Activated CD8-positive, alpha-beta T cell treated with anti-CD3 and anti-CD28 coated beads for 36 hours (primary cell): ENCODE measurements at regions not wholly inside any gene's neighbourhood (a gene's known extent, or its start where the extent isn't known, plus 50 kb on each side); places are given as distances from the start of the nearest gene placed in this dataset.

ENCODE experiments used
- ATAC-seq: fragments of 200-7000 bp; cut with Tn5 transposase; one replicate; pipeline ENCODE4 v1.10.0; 2021; ENCODE audit warnings: mild to moderate bottlenecking, moderate library complexity
- CTCF ChIA-PET: fragments of 350-600 bp; sonication (Branson Sonifier 250); formaldehyde crosslinking; loops from one replicate; lab custom pipeline; 2021; ENCODE audit warnings: antibody characterized with exemption; lab: Charles Lee
- POLR2A ChIA-PET: fragments of 350-600 bp; sonication (Branson Sonifier 250); formaldehyde crosslinking; loops from one replicate; lab custom pipeline; 2021; ENCODE audit warnings: antibody characterized with exemption; lab: Charles Lee
- DNase-seq: peaks from one replicate; pipeline ENCODE4 v3.0.0-alpha.2; 2020
- H3K27ac Mint-ChIP-seq: one replicate; pipeline ENCODE4 v1.8.0; 2021; ENCODE audit warnings: mild to moderate bottlenecking, mixed read lengths
- H3K27me3 Mint-ChIP-seq: one replicate; pipeline ENCODE4 v1.8.0; 2021; ENCODE audit warnings: mixed read lengths
- H3K36me3 Mint-ChIP-seq: one replicate; pipeline ENCODE4 v1.8.0; 2021; ENCODE audit warnings: low read depth, mixed read lengths
- H3K4me1 Mint-ChIP-seq: one replicate; pipeline ENCODE4 v1.8.0; 2021; ENCODE audit warnings: low read depth, mixed read lengths
- H3K4me3 Mint-ChIP-seq: one replicate; pipeline ENCODE4 v1.8.0; 2021; ENCODE audit warnings: mild to moderate bottlenecking, moderate library complexity, mixed read lengths
- H3K9me3 Mint-ChIP-seq: one replicate; pipeline ENCODE4 v1.8.0; 2021; ENCODE audit warnings: mixed read lengths
- intact Hi-C: fragments of 100-400 bp; cut with micrococcal nuclease; formaldehyde crosslinking; loops from one replicate; pipeline ENCODE4 v1.10.0; 2022
- TF ChIP-seq, protein P1 (sequence below): fragments of 200-600 bp; IDR thresholded peaks from one replicate; pipeline ENCODE4 v1.8.0; 2022; ENCODE audit warnings: antibody characterized with exemption, mild to moderate bottlenecking

DNA sequence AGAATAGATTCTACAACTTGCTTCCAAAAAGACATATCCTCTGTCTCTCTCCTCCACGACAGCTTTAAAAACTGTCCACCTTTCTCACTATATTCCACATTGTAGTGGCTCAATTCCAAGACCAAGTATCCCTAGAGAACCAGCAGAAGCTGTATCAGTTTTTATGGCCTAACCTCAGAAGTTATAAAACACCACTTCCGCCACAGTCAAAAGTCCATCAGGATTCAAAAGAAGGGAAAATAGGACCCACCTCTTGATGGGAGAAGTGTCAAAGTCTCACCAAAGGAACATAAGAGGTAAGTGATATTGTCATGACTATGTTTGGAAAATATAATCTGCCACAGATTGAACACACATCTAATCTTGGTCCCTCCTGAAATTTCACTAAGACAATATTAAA, 299.2 kb upstream of the RGMB start:
- no peak for DNase-seq
- TF ChIP-seq, protein P1, sequence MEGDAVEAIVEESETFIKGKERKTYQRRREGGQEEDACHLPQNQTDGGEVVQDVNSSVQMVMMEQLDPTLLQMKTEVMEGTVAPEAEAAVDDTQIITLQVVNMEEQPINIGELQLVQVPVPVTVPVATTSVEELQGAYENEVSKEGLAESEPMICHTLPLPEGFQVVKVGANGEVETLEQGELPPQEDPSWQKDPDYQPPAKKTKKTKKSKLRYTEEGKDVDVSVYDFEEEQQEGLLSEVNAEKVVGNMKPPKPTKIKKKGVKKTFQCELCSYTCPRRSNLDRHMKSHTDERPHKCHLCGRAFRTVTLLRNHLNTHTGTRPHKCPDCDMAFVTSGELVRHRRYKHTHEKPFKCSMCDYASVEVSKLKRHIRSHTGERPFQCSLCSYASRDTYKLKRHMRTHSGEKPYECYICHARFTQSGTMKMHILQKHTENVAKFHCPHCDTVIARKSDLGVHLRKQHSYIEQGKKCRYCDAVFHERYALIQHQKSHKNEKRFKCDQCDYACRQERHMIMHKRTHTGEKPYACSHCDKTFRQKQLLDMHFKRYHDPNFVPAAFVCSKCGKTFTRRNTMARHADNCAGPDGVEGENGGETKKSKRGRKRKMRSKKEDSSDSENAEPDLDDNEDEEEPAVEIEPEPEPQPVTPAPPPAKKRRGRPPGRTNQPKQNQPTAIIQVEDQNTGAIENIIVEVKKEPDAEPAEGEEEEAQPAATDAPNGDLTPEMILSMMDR, result no peak
- Mint-ChIP-seq H3K27ac (no peak overlapping the region), H3K4me3 (no peak overlapping the region), H3K4me1 (no peaks in the 10 kb centered on the region), H3K9me3 (no peaks in the 10 kb centered on the region), H3K36me3 (no peaks in the 10 kb centered on the region), H3K27me3 (no peaks in the 10 kb centered on the region)
- no peak for ATAC-seq
- ChIA-PET CTCF (interaction anchor here (1.2 kb wide), 1 partner anchor 10 kb away, joined by 3 read pairs; no protein-coding TSS in a partner anchor), POLR2A (no interaction called here)
- intact Hi-C loops, result no loop called here

DNA sequence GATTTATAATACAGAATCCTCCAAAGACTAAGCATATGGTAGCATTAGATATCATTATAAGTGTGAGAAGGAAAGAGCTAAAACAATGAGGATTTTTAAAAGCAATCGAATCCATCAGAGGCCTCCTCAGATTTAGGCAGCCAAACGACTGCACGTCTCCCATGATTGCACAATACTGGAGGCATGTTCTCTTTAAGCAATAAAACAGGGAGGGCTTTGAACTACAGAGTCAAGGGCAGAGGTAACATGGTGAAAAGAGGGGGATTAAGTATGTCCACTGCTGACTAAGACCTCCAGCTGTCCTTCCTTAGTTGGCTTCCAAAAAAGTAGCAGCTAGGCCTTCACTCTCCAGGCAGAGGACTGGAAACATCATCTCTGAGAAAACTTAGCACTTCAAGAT, 298.7 kb upstream of the RGMB start:
- intact Hi-C loops, result no loop called here
- Mint-ChIP-seq H3K4me3 (no peak overlapping the region), H3K4me1 (no peaks in the 10 kb centered on the region), H3K9me3 (no peaks in the 10 kb centered on the region), H3K27me3 (no peaks in the 10 kb centered on the region), H3K36me3 (no peaks in the 10 kb centered on the region), H3K27ac (no peak overlapping the region)
- ATAC-seq (no peak), DNase-seq (no peak)
- ChIA-PET POLR2A (no interaction called here), CTCF (interaction anchor here (1.2 kb wide), 1 partner anchor 10 kb away, joined by 3 read pairs; no protein-coding TSS in a partner anchor)
- TF ChIP-seq, protein P1, result no peak

GRCh38 chr5:98482321-98483300, 290.9 kb upstream of the RGMB start:
- no peaks in the 10 kb centered on the region for H3K27me3 Mint-ChIP-seq
- intact Hi-C loops, result no loop called here
- DNase-seq, result no peak
- POLR2A ChIA-PET, result no interaction called here
- H3K4me3 Mint-ChIP-seq, result no peak overlapping the region
- no peak for ATAC-seq
- no peaks in the 10 kb centered on the region for H3K4me1 Mint-ChIP-seq
- H3K27ac Mint-ChIP-seq, result no peak overlapping the region
- H3K36me3 Mint-ChIP-seq, result no peaks in the 10 kb centered on the region
- CTCF ChIA-PET, result no interaction called here
- H3K9me3 Mint-ChIP-seq, result no peaks in the 10 kb centered on the region
- TF ChIP-seq, protein P1, result no peak

GRCh38 chr5:98483301-98483685, 290.2 kb upstream of the RGMB start:
- DNase-seq, result no peak
- CTCF ChIA-PET, result no interaction called here
- no peaks in the 10 kb centered on the region for H3K9me3 Mint-ChIP-seq

More at GRCh38 chr5:98483301-98483685, 290.2 kb upstream of the RGMB start:
- intact Hi-C loops, result no loop called here
- no peaks in the 10 kb centered on the region for H3K4me1 Mint-ChIP-seq
- ATAC-seq, result no peak
- H3K27me3 Mint-ChIP-seq, result no peaks in the 10 kb centered on the region
- H3K36me3 Mint-ChIP-seq, result no peaks in the 10 kb centered on the region
- no peak overlapping the region for H3K27ac Mint-ChIP-seq
- TF ChIP-seq, protein P1, result no peak
- H3K4me3 Mint-ChIP-seq, result no peak overlapping the region
- POLR2A ChIA-PET, result no interaction called here
